ENCODE measurements at regions not wholly inside any gene's neighbourhood (a gene's known extent, or its start where the extent isn't known, plus 50 kb on each side); places are given as distances from the start of the nearest gene placed in this dataset.
"Not testable (repeated sequence)": the region's sequence is repeated elsewhere in the genome, so short reads cannot be mapped to it uniquely, and the experiment has no call there.

DNA sequence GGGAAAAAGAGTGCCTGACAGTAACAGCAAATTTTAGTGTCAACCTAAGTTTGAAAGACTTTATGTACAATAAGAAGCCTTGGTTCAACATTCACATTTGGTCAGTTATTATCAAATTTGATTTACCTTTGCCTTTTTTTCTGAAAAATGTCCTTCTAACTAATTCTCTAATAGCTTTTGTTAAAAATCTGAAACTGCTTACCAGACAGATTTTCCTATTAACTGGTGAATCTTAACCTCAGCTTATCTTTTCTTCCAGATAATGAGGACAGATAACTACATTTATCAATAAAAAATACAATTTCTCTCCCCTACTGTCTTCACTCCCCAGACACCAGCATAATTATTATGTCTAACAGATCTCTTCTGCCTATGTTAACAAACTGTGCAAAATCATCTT lies 988.5 kb downstream of the CDH18 start:
- DNase-seq, result no peak

DNA sequence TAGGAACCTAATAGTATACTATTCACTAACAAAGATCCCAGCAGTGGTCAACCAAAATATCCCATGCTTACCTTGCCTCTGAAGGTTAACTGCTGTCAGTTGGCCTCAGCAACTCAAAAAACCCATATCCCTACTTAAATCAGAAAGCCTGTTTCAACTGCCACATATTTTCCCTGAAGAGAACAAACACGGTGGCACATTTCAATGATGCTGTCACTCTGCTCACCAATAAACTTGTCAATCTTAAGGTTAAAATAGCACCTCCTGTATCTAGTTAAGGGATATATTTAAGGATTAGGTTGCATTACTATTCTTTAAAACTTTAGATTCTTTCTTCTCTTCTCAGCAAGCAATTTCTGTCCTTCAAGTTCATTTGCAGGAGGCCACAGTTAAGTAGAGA lies 986.9 kb downstream of the CDH18 start:
- no peak for DNase-seq

DNA sequence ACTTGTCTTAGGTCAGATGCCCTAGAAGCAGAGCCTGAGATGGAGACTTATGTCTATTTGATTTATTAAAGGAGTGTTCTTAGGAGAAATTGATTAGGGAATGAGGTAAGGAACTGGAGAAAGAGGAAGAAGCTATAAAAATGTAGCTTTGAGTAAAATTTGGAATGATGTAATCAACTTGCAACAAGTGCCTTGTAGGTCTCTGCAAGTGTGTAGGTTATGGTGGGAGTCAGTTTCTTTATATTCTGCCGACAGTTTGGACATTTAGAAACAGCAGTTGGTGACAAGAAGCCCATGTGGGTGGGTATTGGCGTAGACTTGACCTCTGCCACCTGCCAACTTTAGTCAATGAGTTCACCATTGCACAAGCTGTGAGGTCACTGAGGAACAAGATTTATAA lies 986.5 kb downstream of the CDH18 start:
- DNase-seq, result no peak

DNA sequence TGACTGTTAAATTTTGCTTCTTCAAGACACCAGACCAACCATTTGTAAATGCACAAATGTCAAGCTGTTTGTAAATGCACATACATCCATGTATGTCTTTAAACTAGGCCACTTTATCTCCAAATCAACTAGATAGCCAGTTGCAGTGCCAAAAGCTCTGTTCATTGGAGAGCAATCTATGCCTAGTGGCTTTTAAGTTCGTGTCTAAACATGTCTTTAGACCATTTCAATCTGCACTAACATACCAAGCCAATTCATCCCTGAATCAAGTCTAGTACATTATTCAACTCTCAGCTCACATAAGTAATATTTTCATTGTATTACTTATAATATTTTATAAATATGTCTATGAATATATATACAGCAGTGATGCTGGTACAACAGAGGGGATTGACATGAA lies 985.9 kb downstream of the CDH18 start:
- DNase-seq, result no peak

DNA sequence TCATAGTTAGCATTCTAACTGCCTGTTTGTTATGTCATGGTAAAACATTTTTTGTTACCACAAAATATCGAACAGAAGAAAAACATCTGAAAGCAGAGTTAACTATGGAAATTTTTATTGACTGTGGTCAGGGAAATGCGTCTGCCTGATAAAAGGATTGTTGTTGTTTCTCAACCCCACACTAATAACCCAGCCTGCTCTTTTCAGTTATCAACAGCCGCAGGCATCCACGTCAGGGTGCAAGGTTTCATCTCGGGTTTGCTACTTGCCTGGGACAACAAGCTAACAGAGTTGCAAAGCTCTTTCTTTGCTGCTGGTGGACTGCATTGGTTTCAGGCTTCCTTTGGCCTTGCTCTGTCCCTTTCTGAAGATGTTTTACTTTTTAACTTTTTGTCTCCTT lies 969.2 kb downstream of the CDH18 start:
- no peak for DNase-seq

DNA sequence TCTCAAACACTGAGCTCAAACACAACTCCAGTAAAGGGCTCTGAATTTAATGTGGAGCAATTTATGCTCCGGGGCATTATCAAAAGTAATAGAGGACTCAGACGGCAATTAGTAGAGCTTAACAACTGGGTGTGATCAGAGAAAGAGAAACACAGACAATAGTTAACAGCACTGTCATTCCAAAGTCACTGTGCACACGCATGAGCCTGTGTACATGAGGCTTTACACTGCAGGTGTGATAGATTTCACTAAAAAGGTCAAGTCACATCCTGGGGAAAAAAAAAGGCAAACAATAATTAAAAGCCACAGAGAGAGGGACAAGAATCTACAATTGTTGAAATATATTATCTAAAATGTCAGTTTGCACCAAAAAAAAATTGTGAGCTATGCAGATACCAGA lies 956.5 kb downstream of the CDH18 start:
- no peak for DNase-seq

DNA sequence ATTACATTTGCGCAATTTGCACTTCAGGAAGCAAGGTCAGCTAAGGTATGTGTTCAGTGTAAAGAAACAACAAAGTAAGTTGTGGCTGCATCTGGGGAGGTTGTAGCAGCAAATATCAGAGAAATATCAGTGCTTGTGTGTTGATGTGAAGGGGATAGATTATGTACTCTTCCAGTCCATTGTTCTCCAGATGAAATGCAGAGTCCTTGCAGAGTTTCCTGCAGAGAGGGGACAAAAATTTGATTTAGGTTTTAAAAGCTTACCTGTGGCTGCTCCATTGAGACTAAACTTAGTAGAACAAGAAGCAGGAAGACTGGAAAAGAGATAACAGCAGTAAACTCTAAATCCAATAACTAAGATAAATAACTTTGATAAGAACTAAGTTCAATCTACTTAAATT lies 952.2 kb downstream of the CDH18 start:
- no peak for DNase-seq

DNA sequence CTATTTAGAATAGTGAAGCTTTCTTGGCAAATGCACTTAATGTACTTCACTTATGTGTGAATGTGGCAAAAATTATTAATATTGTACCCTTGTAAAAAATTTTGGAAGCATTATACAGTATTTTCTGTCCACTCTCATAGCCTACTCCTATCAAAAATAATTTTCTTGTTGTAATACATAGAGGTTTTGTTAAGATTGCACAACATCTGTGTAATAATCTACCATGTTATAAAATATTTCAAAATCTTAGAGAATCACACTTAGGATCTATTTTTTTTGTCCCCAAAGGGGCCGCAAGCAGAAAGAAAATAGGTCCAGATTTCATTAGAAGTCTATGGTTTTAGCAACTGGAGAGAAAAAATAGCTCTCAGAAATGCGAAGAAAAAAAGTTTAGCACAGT lies 945.9 kb downstream of the CDH18 start:
- DNase-seq, result no peak

DNA sequence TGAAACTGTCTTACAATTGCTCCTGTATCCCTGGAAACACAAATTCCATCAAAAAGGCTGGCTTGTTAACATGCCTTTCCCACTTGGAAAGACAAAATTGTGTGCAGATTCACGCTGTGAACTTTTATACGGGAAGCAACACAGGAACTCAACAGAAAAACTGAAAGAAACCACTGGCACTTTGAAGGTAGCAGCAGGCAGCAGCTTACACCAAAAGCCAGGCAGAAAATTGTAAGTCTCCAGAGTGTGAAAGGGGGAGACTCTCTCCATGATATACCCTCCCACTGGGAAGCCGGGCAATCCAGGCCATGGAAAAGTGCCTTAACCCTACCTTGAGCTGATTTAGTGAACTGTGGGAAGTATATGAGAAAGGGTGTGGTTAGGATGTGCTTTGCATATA lies 943.7 kb downstream of the CDH18 start:
- DNase-seq, result no peak

DNA sequence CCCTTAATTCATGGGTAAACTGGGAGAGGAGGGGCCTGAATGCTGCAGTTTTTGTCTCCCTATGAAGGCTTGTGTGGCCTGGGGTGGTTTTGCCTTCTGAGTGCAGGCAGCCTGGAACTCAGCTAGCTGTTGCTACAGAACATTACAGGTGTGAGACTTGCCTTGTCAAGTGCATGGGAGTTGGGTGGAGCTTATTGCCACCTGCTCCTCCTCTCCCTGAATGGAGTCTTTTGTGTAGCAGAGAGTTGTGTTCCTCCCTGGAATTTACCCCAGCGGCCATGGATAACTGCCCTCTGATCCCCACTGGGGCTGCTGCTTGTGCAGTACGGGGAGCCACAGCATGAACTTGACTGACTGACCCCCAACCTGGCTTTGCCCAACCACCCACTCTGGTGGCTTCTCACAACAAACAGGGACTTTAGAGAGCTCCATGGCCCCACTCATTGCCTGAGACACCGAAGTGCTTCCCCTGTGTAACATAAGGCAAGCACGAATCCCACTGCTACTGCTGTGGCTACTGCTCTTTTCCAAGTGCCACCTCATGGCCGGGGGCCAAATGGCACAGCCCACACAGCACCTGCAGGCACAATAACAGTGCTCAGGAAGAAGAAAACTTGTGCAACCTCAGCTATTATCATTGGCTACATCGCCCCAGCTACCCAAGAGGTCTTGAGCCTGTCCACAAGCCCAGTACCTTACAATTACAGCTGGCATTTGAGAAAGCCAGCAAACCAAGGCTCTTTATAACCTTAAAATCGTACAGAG lies 942.9 kb downstream of the CDH18 start:
- no peak for DNase-seq

DNA sequence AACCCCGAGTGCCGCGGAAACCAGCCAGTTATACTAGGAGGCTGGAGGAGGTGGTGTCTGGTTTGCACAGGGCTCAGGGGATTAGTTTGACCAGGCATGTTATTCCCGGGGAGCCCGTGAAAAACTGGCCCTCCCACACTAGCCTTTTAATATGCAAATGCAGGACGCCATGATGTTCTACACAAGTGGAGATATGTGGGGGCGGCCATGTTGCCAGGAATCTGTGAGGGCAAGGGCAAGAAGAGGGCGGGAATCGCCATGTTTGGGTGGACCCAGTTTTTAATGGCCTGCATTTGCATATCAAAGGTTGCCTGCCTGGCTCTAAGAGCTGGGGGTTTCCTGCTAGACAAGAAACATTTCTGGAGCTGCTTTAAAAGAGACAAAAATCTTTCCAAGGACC lies 940.7 kb downstream of the CDH18 start:
- no peak for DNase-seq

DNA sequence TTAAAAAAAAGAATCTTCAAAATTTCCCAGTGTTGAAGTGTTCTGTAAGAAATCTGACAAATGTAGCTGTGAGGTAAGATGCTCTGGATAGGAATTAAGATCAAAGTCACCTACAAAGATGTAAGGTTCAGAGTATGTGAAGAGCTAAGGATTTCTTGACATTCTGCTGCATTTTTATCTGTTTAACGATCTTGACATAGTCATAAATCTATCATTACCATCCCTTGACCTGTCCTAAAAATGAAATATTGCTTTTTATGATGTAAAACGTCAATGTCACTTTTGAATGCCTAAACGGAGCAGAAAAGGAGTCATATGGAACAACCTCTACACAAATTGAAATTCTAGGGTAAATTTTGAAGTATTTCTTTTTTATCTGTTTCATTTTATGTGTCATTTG lies 939.3 kb downstream of the CDH18 start:
- no peak for DNase-seq

DNA sequence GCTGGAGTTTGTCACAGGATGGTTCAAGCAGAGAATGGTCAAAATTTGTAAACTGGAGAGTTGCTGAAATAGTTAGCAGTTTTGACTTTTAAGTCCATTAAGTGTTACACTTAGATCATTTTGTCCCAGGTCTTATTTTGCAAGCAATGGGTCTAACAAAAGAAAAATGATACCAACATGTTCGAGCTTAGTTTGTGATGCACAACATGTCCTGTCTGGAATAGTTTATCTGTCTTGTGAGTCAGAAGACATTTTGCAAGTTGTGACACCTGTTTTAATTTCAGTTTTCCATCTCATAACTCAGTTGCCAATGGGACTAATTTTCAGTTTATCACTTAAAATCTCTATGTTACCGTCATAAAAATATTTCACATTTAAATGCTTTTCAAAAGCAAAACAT lies 929.8 kb downstream of the CDH18 start:
- DNase-seq, result no peak

DNA sequence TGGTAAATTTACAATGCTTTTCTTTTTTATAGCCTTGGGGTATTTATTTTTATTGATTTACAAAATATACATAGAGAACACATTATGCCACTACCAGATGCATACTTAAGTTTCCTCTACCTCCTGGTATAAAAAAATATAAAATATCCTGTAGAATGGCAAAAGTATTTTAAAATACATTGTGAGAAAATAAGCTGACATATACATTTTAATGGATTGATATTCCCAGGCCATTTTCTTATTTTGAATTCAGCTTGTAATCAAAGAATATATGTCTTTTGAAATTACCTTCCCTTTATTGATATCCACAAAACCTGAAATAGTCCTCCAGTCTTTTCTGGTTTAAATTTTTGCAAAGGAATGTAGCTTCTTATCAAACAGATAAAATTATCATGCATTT lies 923.9 kb downstream of the CDH18 start:
- no peak for DNase-seq

DNA sequence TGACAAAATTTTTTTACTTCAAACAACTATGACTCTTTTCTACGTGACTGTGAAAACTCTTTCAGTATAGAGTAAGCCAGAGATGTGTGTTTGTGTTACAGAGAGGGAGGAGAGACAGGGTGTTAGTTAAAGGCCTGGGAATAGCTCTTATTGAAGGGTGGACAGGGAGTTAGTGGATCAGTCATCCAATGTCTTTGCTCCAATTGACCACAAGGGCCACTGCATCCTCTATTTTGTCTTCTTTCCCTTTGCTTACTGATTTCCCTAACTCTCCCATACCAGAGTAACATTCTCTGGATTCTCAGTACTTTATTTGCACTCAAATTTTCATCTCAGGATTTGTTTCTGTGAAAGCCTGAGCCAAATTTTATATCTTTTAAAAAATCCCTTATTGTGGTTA lies 920.3 kb downstream of the CDH18 start:
- DNase-seq, result no peak

DNA sequence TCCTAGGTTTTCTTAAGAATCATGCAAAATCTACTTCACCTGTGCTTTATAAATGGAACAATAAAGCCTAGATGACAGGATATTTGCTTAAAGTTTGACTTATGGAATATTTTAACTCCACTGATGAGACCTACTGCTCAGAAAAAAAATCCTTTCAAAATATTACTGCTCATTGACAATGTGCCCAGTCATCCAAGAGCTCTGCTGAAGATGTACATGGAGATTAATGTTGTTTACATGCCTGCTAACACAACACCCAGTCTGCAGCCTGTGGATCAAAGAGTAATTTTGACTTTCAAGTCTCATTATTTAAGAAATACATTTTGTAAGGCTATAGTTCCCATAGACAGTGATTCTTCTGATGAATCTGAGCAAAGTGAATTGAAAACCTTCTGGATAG lies 889.6 kb downstream of the CDH18 start:
- DNase-seq, result no peak

DNA sequence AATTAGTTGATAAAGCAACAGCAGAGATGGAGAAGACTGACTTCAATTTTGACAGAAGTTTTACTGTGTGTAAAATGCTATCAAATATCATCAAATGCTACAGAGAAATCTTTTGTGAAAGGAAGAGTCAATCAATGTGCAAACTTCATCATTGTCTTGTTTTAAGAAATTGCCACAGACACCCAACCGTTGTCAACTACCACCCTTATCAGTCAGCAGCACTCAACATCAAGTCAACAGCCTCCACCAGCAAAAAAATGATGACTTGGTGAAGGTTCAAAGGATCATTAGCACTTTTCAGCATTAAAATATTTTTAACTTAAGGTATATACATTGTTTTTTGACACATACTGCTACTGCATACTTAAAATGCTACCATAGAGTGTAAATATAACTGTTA lies 888.8 kb downstream of the CDH18 start:
- DNase-seq, result no peak

DNA sequence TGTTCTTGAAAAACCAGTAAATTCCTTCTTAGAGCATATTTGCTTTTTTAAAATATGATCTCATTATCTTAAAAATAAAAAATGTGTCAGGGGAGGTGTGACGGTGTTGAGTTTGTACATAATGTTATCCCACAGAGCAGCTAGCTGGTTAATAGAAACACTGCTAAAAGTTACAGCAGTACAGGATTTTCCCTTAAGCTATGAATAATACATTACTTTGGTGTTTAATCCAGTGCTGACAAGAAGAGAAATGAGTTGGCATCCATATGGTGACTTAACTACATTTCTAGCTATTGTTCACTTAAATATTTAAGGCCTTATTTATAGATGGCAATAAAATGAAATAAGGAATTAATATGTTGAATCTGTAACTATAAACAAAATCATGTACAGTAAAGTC lies 883.1 kb downstream of the CDH18 start:
- no peak for DNase-seq

DNA sequence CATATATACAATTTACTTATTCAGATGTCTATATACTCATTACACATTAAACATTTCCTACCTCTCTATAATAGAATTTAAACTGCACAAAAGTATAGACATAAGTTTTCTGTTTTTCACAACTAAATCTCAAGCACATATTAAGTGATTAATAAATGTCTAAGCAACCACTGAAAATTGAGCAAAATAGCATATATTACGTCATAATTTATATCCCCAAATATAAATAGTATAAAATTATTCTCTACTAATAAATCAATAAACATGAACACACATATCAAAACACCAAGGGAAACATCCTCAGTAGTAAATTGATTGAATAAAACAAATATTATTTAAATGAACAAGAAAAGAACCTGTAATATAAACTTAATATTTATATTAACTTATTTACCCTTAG lies 865.1 kb downstream of the CDH18 start:
- no peak for DNase-seq

DNA sequence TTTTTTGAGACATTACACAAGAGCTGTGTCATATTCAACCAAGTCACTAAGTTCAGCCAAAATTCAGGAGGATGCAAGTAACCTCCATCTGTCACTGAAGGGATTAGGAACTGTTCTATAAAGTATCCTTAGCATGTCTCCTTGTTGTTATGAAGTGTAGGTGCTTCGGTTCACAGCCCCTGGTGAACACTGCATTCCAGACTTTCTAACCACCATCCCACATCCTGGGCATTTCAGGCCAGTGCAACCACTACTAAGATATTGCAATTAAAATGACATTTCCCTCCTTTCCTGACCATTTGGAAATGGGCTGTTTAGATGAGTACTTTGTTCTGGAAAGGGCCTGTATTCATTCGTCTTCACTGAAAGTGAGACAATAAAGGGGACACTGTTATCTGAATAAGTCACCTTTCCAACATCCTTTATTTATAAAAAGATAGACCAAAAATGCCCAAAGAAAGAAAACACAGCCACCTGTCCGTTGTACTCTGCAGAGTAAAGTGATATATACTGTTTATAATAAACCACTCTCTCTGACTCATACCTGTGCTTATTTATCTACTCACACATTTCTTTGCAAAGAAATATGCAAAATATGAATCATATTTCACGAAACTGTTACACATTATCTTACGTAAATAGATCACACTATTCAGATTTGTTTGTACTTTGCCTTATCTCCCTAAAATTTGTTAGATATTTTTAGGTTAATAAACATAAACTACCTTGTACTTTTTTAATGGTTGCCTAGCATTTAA lies 861.9 kb downstream of the CDH18 start:
- DNase-seq, result no peak

DNA sequence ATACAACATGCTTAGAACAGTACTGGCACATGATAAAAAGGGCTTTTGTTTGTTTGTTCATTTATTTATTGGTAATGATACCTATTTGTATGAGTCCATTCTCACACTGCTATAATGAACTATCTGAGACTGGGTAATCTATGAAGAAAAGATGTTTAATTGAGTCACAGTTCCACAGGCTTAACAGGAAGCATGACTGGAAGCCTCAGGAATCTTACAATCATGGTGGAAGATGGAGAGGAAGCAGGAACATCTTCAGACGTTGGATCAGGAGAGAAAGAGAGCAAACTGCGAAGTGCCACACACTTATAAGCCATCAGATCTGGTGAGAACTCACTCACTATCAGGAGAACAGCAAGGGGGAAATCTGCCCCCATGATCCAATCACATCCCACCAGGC lies 847.7 kb downstream of the CDH18 start:
- no peak for DNase-seq

DNA sequence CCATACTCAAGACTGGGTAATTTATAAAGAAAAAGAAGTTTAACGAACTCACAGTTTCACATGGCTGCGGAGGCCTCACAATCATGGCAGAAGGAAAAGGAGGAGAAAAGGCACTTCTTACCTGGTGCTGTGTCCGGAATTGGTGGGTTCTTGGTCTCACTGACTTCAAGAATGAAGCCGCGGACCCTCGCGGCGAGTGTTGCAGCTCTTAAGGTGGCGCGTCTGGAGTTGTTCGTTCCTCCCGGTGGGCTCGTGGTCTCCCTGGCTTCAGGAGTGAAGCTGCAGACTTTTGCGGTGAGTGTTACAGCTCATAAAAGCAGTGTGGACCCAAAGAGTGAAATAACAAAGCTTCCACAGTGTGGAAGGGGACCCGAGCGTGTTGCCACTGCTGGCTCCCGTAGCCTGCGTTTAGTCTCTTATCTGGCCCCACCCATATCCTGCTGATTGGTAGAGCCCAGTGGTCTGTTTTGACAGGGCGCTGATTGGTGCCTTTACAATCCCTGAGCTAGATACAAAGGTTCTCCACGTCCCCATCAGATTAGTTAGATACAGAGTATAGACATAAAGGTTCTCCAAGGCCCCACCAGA lies 846.0 kb downstream of the CDH18 start:
- not testable (repeated sequence) for DNase-seq

DNA sequence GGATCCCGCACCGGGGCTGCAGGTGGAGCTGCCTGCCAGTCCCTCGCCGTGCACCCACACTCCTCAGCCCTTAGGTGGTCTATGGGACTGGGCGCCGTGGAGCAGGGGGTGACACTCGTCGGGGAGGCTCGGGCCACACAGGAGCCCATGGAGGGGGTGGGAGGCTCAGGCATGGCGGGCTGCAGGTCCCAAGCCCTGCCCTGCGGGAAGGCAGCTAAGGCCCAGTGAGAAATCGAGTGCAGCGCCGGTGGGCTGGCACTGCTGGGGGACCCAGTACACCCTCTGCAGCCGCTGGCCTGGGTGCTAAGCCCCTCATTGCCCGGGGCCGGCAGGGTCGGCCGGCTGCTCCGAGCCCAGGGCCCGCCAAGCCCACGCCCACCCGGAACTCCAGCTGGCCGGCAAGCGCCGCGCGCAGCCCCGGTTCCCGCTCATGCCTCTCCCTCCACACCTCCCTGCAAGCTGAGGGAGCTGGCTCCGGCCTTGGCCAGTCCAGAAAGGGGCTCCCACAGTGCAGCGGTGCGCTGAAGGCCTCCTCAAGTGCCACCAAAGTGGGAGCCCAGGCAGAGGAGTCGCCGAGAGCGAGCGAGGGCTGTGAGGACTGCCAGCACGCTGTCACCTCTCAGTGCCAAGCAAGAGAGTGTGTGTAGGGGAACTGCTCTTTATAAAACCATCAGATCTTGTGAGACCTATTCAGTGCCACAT lies 845.1 kb downstream of the CDH18 start:
- not testable (repeated sequence) for DNase-seq

DNA sequence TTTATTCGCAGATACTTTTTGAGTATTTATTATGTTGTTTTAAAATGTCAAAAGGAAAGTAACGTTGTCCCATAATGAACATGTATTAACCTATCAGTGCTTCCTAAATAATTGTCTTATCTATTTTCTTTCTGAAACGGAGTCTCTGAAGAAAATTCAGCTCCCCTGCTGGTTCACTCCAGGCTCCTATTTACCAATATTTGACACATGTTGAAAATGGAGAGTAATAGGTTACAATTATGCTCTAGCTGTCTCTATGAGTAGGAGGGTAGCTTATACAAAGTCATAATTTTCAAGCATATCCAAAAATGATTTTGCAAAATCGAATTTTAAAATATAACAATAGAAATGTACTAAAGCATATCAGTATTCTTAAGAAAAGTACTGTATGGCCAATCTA lies 844.1 kb downstream of the CDH18 start:
- no peak for DNase-seq

Data from right hindlimb (tissue), 1 donor.